Astrocyte of the hippocampus (primary cell): ENCODE measurements at regions not wholly inside any gene's neighbourhood (a gene's known extent, or its start where the extent isn't known, plus 50 kb on each side); places are given as distances from the start of the nearest gene placed in this dataset.
A peak's percentile ranks its signal among the peaks of the same experiment; 100 is the strongest.
"Not testable (repeated sequence)": the region's sequence is repeated elsewhere in the genome, so short reads cannot be mapped to it uniquely, and the experiment has no call there.

Source experiments
- DNase-seq: peaks from one replicate; pipeline ENCODE4 v3.0.0; 2011; ENCODE audit warnings: low read depth, low spot score

DNA sequence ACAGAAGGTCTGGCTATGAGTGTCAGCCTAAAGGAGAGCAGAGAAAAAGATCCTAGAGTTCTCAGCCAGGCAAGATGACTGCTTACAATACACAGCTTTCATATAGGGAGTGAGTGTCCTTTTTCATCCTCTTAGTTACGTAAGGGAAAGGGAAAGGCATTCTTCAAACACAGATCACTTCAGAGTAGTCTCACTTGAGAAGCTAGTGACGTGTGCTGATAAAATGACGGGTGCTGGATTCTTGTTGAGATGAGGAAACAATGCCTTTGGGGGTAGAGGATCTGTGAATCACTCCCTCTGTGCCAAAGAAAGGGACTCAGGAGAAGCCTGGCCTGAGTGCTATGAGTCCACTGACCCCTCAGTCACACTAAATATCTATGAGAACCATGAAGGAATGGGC is 117.3 kb downstream of the QRSL1 start:
- DNase-seq = peak; percentile 67

DNA sequence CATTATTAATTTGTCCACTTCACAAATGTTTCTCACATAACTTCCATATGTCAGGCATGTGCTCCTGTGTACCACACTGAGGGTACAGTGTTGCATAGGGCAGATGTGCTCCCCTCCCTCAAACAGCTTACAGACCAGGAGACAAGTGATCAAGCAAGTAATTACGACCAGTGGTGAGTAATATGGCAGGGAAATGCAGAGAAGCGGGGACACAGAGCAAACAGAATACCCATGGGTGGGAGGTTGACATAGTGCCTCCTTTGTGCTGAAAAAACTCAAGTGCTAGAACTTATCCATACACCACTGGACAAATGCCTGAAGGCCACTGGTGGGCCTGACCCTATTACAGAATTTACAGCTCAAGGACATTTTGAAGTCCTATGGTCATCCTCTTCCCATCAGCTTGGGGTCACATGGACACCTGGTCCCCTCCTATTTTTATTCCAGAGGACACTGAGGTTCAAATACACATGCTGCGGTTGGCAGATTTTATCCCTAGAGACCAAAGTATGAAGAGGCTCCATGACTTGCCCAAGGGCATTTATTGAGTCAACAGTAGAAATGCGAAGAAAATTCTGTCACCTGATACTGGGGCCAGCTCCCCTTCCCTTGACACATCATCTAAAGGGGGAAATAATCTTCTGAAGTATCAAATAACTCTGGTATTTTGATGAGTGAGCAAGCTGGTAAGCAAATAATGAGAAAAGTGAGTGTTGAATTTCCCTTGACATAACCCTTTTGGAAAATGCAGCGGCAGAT is 116.6 kb downstream of the QRSL1 start:
- DNase-seq = peak; percentile 8

GRCh38 chr6:106745197-106745770 is 115.9 kb downstream of the QRSL1 start:
- no peak for DNase-seq

GRCh38 chr6:106744781-106745180 is 115.4 kb downstream of the QRSL1 start:
- no peak for DNase-seq

- DNase-seq = not testable (repeated sequence)
Observed at GRCh38 chr6:106744029-106744428, 114.7 kb downstream of the QRSL1 start.

DNA sequence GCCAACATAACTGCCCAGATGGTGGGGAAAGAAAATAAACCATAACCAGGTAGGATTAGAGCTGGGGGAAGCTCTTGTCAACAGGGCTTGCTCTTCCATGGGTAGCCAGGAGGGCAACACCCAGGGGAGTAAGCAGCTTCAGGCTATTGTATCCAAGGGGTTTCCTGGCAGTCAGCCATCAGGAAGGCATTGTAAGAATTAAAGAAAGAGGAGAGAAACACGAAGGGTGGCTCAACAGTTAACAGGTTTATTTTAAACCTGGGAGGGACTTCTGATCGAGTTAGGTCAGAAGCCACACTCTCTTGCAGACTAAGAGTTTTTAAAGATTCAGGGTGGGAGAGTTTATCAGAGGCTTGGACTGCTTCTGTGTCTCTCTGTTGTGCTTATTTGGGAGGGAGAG is 114.2 kb downstream of the QRSL1 start:
- DNase-seq = no peak

DNA sequence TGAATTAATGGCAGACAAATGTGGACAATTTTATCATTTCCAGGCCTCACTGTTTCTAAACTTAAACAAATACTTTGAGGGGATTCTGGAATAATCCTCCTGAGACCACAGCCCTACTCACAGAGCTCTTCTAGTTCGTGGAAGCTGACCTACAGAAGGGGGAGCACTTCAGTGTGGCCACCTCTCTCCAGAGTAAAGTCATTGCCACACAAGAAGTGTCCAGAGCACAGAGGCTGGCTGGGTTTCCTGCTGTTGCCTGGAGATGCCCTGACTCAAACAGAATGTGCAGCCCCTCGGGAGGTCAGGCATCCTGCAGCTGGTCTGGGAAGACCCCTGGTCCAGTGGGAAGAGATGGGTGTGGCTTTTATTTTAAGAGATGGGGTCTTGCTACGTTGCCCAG is 110.9 kb downstream of the QRSL1 start:
- no peak for DNase-seq

DNA sequence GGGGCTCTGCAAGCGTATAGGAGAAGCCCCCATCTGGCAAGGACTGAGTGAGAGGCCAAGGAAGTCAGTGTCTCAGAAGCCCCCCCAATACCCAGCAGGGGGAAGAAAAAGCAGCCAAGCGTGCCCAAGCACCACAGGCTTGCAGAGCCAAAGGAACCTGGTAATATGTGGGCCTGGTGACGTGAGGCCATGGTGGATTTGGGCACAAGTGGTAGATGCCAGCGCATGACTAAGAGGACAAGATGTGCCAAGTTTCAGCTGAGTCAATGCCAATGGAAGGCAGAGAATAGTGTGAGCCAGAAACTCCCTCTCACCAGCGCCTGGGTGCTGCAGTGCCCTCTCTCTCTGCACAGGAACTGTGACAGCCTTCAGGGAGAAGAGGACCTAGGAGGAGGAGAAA is 110.0 kb downstream of the QRSL1 start:
- peak; percentile 88 for DNase-seq

DNA sequence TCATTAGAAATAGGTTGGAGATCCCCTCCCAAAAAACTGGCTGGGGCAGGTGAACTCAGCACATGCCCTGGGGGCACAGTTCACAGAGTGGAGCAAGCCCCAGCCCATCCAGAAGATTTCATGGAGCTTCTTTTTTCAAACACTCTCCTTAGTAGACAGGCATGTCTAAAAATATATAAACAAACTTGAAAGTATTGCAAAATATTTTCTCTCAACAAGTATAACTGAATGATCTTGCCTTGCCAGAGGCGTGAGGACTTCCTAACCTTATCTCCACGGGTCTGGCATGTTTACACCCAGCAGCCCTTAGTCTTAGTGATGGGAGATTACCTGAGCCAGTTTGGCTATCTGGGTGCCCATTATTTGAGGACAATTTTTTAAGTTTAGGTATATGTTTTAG is 107.1 kb downstream of the QRSL1 start:
- no peak for DNase-seq

DNA sequence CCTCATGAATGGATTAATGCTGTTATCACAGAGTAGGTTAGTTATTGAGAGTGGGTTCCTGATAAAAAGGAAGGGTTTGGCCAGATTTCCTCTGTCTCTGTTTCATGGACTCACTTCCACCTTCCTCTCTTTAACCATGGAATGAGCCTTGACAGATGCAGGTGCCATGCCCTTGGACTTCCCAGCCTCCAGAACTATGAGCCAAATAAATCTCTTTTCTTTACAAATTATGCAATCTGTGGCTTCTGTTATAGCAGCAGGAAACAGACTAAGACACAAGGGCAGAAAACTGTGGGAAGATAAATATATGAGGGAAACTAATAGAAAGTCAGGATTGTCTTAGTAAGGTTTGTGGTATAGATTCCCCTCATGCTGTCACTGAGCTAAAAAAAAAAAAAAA is 106.5 kb downstream of the QRSL1 start:
- no peak for DNase-seq

- no peak for DNase-seq
Observed at GRCh38 chr6:106735136-106735633, 105.8 kb downstream of the QRSL1 start.

GRCh38 chr6:106733386-106733785 is 104.0 kb downstream of the QRSL1 start:
- DNase-seq = no peak

GRCh38 chr6:106732376-106732940 is 103.1 kb downstream of the QRSL1 start:
- no peak for DNase-seq

DNA sequence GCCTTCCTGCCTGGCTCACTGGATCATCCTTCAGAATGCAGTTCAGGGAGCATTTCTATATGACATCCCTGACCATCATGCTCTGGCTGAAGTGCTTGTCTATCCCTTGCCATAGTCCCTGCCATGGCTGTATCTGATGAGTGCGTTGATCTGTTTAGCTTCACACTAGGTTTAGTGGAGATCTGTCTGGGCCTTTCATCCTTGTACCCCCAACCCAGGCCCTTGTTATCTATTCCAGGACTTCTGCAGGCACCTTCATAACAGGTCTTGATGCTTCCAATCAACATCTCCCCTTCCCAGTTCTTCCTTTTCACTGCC is 102.4 kb downstream of the QRSL1 start:
- DNase-seq = no peak

- DNase-seq = no peak
Observed at GRCh38 chr6:106731144-106731842, 101.9 kb downstream of the QRSL1 start.

GRCh38 chr6:106730718-106731117 is 101.3 kb downstream of the QRSL1 start:
- peak; percentile 46 for DNase-seq

GRCh38 chr6:106730264-106730663 is 100.9 kb downstream of the QRSL1 start:
- no peak for DNase-seq

- no peak for DNase-seq
Observed at GRCh38 chr6:106729841-106730240, 100.5 kb downstream of the QRSL1 start.

GRCh38 chr6:106728296-106728870 is 99.0 kb downstream of the QRSL1 start:
- DNase-seq = no peak

GRCh38 chr6:106727480-106728149 is 98.2 kb downstream of the QRSL1 start:
- no peak for DNase-seq

DNA sequence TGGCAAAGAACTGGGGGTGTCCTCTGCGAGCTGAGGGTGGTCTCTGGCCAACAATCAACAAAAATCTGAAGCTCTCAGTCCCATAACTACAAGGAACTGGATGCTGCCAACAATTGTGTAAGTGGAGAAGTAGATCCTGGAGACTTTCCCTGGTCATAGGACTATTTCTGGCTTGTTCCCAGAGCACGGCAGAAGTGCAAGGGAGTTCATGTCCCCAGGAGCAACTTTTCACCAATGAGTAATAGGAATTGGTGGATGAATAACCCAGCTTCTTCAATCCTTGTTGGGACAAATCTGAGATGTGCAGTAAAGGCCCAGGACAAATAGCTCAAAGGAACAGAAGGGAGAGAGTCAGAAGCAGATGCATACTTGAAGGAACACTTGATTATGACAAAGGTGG is 95.5 kb downstream of the QRSL1 start:
- no peak for DNase-seq

- no peak for DNase-seq
Observed at GRCh38 chr6:106724337-106724736, 95.0 kb downstream of the QRSL1 start.
